ENCODE measurements at regions not wholly inside any gene's neighbourhood (a gene's known extent, or its start where the extent isn't known, plus 50 kb on each side); places are given as distances from the start of the nearest gene placed in this dataset.
"Not testable (repeated sequence)": the region's sequence is repeated elsewhere in the genome, so short reads cannot be mapped to it uniquely, and the experiment has no call there.

- Histone ChIP-seq H3K27me3 (ENCODE audit: control insufficient read depth, low read length) (no peaks in the 10 kb centered on the region), H3K36me3 (ENCODE audit: control insufficient read depth, low read length) (no peaks in the 10 kb centered on the region), H3K9me3 (ENCODE audit: control insufficient read depth, insufficient read depth, low read length) (no peaks in the 10 kb centered on the region), H3F3A (ENCODE audit: control insufficient read depth, insufficient read depth) (no peaks in the 10 kb centered on the region), H4K20me1 (ENCODE audit: control insufficient read depth, insufficient read depth, low read depth, low read length) (no peaks in the 10 kb centered on the region), H3K27ac (ENCODE audit: low read depth, low read length) (no peak overlapping the region), H3K4me3 (ENCODE audit: low read length) (no peak overlapping the region), H3K9me2 (replicated peaks; ENCODE audit: control insufficient read depth, low read length) (no peaks in the 10 kb centered on the region), H3K4me2 (ENCODE audit: low read length) (no peak overlapping the region), H3K79me2 (ENCODE audit: control insufficient read depth, low read length) (no peaks in the 10 kb centered on the region), H3K4me1 (ENCODE audit: control insufficient read depth, low read length) (no peaks in the 10 kb centered on the region)
- TF ChIP-seq EZH2phosphoT487 (IDR thresholded peaks at IDR 0.05; ENCODE audit: borderline replicate concordance, low read length) = no peak
- no peak for TF ChIP-seq CTCF (IDR thresholded peaks at IDR 0.05; ENCODE audit: low read depth, low read length, poor library complexity, severe bottlenecking)
Observed at GRCh38 chrX:52576474-52576873, 59.6 kb upstream of the XAGE1B start.

- Histone ChIP-seq H3K4me1 (ENCODE audit: control insufficient read depth, low read length) (no peaks in the 10 kb centered on the region), H3F3A (ENCODE audit: control insufficient read depth, insufficient read depth) (no peaks in the 10 kb centered on the region), H3K4me2 (ENCODE audit: low read length) (no peak overlapping the region), H3K79me2 (ENCODE audit: control insufficient read depth, low read length) (no peaks in the 10 kb centered on the region), H4K20me1 (ENCODE audit: control insufficient read depth, insufficient read depth, low read depth, low read length) (no peaks in the 10 kb centered on the region), H3K4me3 (ENCODE audit: low read length) (no peak overlapping the region), H3K9me3 (ENCODE audit: control insufficient read depth, insufficient read depth, low read length) (no peaks in the 10 kb centered on the region), H3K36me3 (ENCODE audit: control insufficient read depth, low read length) (no peaks in the 10 kb centered on the region), H3K27me3 (ENCODE audit: control insufficient read depth, low read length) (no peaks in the 10 kb centered on the region), H3K27ac (ENCODE audit: low read depth, low read length) (no peak overlapping the region), H3K9me2 (replicated peaks; ENCODE audit: control insufficient read depth, low read length) (no peaks in the 10 kb centered on the region)
- TF ChIP-seq EZH2phosphoT487 (IDR thresholded peaks at IDR 0.05; ENCODE audit: borderline replicate concordance, low read length) = no peak
- TF ChIP-seq CTCF (IDR thresholded peaks at IDR 0.05; ENCODE audit: low read depth, low read length, poor library complexity, severe bottlenecking) = peak; percentile 62
Observed at GRCh38 chrX:52574416-52575275, 57.8 kb upstream of the XAGE1B start.

- not testable (repeated sequence) for H3K27me3 ChIP-seq (ENCODE audit: control insufficient read depth, low read length); H3K9me3 ChIP-seq (ENCODE audit: control insufficient read depth, insufficient read depth, low read length); H3K36me3 ChIP-seq (ENCODE audit: control insufficient read depth, low read length)
Observed at GRCh38 chrX:52568146-52568545, 51.3 kb upstream of the XAGE1B start.

More at GRCh38 chrX:52568146-52568545, 51.3 kb upstream of the XAGE1B start:
- not testable (repeated sequence) for H3K27ac ChIP-seq (ENCODE audit: low read depth, low read length); H3K79me2 ChIP-seq (ENCODE audit: control insufficient read depth, low read length); H3K4me3 ChIP-seq (ENCODE audit: low read length); H3K4me1 ChIP-seq (ENCODE audit: control insufficient read depth, low read length); H3K9me2 ChIP-seq (replicated peaks; ENCODE audit: control insufficient read depth, low read length); H3F3A ChIP-seq (ENCODE audit: control insufficient read depth, insufficient read depth); H3K4me2 ChIP-seq (ENCODE audit: low read length); H4K20me1 ChIP-seq (ENCODE audit: control insufficient read depth, insufficient read depth, low read depth, low read length)
